HG03521 (cell line): ENCODE measurements at regions not wholly inside any gene's neighbourhood (a gene's known extent, or its start where the extent isn't known, plus 50 kb on each side); places are given as distances from the start of the nearest gene placed in this dataset.

Source experiments
- ATAC-seq: cut with Tn5 transposase; IDR thresholded peaks from one replicate; pipeline ENCODE4 v1.9.1; 2021; ENCODE audit warnings: mild to moderate bottlenecking, moderate library complexity; ENCODE audit not compliant: unreplicated experiment

GRCh38 chr10:94183666-94184264, 179.0 kb downstream of the NOC3L start:
- ATAC-seq = no peak

- ATAC-seq = no peak
Observed at GRCh38 chr10:94186722-94187121, 176.0 kb downstream of the NOC3L start.

GRCh38 chr10:94192333-94192732, 170.4 kb downstream of the NOC3L start:
- ATAC-seq = no peak

GRCh38 chr10:94192974-94193373, 169.8 kb downstream of the NOC3L start:
- no peak for ATAC-seq

GRCh38 chr10:94193466-94193924, 169.2 kb downstream of the NOC3L start:
- no peak for ATAC-seq

GRCh38 chr10:94194256-94194655, 168.5 kb downstream of the NOC3L start:
- ATAC-seq = no peak

GRCh38 chr10:94197241-94197640, 165.5 kb downstream of the NOC3L start:
- ATAC-seq = no peak

- no peak for ATAC-seq
Observed at GRCh38 chr10:94198324-94198723, 164.4 kb downstream of the NOC3L start.

- ATAC-seq = no peak
Observed at GRCh38 chr10:94199565-94199964, 163.2 kb downstream of the NOC3L start.

- no peak for ATAC-seq
Observed at GRCh38 chr10:94200146-94200837, 162.4 kb downstream of the NOC3L start.

GRCh38 chr10:94205396-94205831, 157.3 kb downstream of the NOC3L start:
- ATAC-seq = no peak

- ATAC-seq = no peak
Observed at GRCh38 chr10:94206176-94206575, 156.6 kb downstream of the NOC3L start.

- ATAC-seq = no peak
Observed at GRCh38 chr10:94208315-94208714, 154.4 kb downstream of the NOC3L start.

- no peak for ATAC-seq
Observed at GRCh38 chr10:94210440-94211168, 152.1 kb downstream of the NOC3L start.

- no peak for ATAC-seq
Observed at GRCh38 chr10:94211169-94211510, 151.6 kb downstream of the NOC3L start.

- no peak for ATAC-seq
Observed at GRCh38 chr10:94213001-94213530, 149.7 kb downstream of the NOC3L start.

GRCh38 chr10:94213980-94214379, 148.8 kb downstream of the NOC3L start:
- ATAC-seq = no peak

GRCh38 chr10:94214481-94214893, 148.3 kb downstream of the NOC3L start:
- no peak for ATAC-seq

- no peak for ATAC-seq
Observed at GRCh38 chr10:94216201-94216600, 146.5 kb downstream of the NOC3L start.

- ATAC-seq = no peak
Observed at GRCh38 chr10:94217411-94217810, 145.3 kb downstream of the NOC3L start.

- ATAC-seq = no peak
Observed at GRCh38 chr10:94218493-94219183, 144.1 kb downstream of the NOC3L start.
